AG08395 (cell line): ENCODE measurements at regions not wholly inside any gene's neighbourhood (a gene's known extent, or its start where the extent isn't known, plus 50 kb on each side); places are given as distances from the start of the nearest gene placed in this dataset.
"Not testable (repeated sequence)": the region's sequence is repeated elsewhere in the genome, so short reads cannot be mapped to it uniquely, and the experiment has no call there.

ENCODE experiments used
- DNase-seq: peaks from one replicate; pipeline ENCODE4 v3.0.0; 2012; ENCODE audit warnings: mixed read lengths, low spot score

DNA sequence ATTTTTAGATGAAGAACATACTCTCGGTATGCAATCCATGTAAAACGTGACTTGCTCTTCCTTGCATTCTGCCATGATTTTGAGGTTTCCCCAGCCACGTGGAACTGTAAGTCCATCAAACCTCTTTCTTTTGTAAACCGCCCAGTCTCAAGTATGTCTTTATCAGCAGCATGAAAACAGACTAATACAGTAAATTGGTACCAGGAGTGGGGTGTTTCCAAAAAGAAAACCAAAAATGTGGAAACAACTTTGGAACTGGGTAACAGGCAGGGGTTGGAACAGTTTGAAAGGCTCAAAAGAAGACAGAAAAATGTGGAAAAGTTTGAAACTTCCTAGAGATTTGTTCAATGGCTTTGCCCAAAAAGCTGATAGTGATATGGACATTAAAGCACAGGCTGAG, 1957.9 kb downstream of the SUCLG1 start:
- no peak for DNase-seq

DNA sequence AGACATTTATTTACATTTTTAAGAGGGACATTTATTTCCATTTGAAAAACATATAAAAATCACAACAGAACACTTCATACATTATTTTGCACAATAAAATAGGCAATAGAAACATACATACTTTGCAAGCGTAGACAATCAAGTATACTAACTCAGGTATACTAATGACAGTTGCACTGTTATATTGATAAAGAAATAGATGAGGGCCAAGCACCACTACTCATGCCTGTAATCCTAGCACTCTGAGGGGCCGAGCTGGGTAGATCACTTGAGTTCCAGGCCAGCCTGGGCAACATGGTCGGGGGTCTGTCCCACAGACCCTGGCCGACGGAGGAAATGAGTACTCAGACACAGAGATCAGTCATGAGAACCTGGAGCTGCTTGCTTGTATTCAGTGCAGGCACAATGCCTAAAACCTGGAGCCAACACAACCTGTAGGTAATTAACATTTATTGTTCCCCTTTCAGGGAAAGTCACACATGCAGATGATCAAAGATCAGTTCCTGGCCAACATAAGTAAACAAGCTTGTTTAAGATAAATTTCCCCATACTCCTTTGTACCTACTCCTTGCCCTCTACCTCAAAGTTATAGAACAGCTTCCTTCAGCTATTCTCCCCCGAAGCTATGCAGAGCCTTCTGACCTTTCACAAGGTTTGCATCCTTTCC, 1960.2 kb downstream of the SUCLG1 start:
- no peak for DNase-seq

DNA sequence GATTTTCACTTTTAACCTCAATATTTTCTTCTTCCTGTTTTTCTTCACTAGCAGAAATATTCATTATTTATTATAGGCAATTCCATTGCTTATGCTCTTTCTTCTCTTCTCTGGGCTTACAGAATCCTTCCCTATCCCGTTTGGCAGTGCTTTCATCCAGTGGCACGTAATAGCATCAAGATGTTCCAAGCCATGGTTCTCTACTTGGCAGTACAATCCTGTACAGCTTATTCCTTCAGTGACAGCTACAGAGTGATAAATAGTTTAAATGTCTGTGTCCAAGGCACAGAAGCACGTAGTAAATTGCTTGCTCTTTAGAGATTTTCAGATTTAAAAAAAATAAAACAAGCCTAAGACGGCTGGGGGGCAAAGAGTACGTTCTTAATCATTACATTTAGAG, 1964.3 kb downstream of the SUCLG1 start:
- DNase-seq: no peak

DNA sequence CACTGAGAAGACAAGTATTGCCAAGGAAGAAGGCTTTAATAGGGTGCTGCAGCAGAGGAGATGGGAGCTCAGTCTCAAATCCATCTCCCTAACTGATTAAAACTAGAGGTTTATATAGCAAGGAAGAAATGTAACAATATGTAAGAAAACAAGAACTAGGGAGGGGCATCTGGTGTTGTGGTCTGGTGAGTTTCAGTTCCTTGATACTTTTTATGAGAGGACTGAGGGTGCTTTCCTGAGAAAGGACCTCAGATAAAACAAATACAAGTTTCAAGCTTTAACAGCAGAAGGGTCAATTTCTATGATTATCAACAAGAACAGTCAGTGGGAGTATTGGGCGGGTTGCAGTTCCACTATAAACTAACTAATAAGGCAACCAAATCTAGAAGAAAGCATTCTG, 1967.5 kb downstream of the SUCLG1 start:
- no peak for DNase-seq

DNA sequence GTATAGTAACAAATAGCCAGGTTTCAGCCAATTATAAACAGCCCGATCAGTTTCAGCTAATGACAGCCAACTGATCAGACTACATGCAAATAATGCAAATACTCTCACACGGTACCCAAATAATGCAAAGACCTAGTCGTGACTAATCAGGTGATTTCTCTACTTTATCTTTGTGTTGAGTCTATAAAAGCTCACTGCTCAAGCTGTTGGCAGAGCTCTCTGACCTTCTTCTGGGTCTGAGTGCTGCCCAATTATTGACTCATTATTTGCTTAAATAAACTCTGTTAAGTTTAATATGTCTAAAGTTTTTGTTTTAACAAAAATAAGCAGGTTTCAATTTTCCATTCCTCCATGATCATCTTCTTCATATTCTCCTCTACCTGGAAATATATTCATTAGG, 1971.7 kb downstream of the SUCLG1 start:
- DNase-seq: no peak

DNA sequence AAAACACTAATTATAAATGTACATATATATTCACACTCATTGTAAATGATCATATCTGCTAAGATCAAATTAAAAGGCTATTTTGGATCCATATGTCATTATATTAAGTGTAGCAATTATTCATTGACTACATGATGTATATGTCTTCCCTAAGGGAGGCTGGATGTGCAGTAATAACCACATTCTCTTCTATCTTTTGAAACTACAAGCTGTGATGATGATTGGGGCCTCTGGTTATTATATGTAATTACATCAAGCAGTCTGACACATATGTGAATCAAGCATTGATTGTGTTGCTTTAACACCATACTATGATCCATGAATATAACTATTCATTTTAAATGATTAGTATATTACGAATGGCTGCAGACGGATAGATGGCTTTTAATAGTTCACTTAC, 1973.4 kb downstream of the SUCLG1 start:
- no peak for DNase-seq

DNA sequence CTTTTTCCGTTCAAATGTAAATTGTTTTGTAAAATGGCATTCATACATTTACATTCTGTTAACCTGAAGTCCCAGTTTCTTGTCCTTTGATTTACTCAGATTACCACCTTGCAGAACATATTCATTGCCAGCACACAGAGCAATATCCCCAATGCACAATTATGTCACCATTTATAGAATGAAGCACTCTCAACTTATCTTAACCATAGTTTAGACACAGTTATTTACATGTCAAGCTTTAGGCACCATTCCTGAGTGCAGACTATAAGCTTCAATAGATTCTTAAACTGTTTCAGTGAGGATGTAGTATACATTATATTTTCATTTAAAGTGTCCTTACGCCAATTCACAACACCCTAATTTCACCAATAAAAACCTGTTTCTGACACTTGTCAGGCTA, 1977.9 kb downstream of the SUCLG1 start:
- DNase-seq: no peak

DNA sequence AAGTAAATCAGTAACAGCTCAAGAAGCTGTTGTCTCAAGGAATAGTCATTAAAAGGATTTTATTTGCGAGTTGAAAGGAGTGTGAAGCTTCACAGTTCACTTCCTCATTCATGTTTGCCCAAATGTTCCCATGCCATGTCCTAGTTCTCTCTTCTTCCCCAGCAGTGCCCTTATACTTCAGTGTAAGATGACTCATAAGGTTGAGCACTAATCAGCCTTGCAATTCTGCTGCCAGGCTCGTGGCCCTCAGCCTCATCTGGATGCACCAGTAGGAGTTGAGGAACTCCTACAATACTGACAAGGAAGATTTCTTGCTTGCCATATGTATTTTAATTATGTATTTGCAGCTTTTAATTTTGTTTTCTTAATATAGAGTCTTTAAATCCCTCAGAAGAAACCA, 1980.4 kb downstream of the SUCLG1 start:
- no peak for DNase-seq

DNA sequence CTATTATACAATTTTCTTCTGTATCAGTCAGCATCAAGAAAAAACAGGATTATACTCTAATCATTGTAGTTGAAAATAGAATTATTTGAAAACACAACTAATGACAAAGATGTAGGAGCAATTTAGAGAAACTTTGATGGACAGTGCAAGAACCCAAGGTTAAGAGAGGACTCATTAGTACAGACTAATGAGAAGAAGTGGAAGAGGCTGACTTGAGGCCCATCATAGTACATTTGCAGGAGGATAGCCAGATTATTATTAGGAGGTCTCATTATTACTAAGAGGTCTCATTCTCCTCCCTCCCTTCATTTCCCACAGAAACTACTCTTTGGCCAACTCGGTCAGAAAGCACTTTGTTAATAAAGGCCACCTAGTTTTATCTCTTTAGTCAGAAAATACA, 1983.0 kb downstream of the SUCLG1 start:
- no peak for DNase-seq

DNA sequence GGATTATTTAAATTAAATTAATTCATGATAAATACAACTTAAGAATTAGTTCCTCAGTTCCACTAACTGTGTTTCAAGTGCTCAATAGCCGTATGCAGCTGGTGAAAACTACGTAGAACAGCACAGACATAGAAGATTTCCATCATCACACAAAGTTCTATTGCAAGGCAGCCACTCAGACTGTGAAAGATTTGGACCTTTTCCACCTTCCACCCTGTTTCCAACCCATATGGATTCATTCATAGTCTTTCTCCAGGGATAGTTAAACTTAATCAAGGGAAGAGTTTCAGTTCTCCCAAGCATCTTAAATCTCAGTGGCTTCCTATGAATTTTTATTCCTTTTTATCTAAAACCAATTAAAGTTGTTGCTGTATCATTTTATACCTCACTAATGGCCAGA, 2030.8 kb downstream of the SUCLG1 start:
- DNase-seq: no peak

DNA sequence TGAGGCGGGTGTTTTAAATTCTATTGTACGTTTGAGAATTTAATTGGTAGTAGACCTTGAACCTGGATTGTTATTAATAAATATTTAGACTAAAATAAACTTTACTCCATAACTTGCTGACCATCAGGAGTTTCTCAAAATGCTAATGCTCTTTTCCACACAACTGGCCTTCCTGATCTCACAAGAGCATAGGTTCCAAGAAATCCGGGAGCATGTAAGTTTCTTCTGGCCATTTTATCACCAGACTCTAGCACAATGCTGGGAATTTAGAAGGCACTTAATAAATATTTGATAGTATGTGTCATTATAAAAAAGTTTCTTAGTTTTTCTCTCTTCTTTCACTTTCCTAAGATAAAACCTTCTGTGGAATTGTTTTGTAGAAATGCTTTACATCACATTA, 2047.1 kb downstream of the SUCLG1 start:
- no peak for DNase-seq

DNA sequence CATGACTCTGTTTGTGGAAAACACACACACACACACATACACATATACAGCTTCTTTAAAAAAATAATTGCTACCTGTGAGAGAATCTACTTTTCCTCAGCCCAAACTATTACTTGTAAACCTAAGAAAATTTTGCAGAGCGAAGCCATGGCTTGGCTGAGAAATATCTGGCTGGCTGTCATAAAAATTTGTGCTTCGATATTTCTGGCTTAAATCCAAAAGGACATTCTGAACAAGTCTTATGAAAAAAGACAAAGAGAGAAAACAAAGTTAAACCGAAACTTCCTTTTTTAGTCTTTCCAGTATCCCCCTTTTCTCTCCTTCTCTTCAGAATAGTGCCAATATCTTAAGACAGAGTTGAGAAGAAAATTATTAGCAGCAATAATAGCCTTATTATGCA, 2048.0 kb downstream of the SUCLG1 start:
- no peak for DNase-seq

DNA sequence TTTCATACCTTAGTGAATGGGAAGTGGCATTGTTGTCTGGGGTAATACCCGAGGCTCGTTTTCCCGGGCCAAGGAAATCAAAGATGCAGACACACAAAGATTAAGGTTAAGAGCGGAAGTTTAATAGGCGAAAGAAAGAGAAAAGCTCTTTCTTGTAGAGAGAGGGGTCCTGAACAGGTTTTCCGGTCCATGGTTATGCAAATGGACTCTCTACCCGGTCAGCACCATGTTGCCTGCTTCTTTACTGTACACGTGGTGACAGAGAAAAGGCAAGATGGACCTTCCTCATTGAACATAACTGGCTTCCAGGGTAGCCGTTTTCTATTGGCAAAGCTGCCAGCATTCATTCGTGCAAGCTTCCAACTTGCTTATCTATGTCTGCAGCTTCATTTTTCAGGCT, 2063.5 kb downstream of the SUCLG1 start:
- DNase-seq: no peak

DNA sequence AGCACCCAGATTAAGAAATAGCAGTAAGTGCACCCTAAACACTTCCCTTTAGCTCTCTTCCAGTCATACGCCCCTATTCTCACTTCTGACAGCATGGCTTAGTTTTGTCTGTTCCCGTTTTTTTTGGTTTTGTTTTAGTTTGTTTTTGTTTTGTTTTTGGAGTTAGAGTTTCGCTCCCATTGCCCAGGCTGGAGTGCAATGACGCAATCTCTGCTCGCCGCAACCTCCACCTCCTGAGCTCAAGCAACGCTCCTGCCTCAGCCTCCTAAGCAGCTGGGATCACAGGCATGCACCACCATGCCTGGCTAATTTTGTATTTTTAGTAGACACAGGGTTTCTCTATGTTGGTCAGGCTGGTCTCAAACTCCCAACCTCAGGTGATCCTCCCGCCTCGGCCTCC, 2067.7 kb downstream of the SUCLG1 start:
- no peak for DNase-seq

DNA sequence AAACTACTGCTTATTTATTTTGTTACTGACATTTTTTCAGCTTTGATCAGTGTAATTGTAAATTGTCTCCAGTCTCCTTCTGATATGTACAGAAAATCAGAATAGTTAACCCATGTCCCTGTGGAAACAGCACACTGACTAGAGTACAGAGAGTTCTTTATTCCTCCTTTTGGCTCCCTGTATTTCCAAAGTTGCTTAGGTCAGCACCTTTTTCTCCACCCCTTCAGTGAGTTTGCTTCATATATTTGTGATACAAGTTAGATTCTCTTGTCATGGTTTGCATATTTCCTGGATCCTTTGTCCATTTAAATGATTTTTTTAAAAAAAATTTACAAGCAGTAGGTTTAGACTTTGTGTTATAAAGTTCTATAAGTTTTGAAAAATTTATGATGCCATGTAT, 2051.1 kb upstream of the LRRTM1 start:
- no peak for DNase-seq

DNA sequence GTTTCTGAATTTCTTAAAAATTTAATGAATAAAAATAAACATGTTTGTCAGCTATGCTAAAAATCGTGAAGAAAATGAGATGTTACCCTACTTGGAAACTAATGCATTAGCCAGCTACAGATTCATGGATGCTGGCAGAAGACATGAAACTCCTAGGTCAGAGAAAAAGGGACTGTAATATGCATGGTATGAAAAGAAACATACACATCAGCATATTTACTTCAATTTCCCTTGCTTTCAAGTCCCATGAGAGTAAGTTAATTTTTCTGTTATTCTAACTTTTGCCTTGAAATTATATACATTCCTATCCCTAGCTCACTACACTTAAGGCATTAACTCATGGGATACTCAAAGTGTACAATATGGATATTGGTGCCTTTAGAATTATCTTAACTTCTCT, 2041.4 kb upstream of the LRRTM1 start:
- DNase-seq: no peak

DNA sequence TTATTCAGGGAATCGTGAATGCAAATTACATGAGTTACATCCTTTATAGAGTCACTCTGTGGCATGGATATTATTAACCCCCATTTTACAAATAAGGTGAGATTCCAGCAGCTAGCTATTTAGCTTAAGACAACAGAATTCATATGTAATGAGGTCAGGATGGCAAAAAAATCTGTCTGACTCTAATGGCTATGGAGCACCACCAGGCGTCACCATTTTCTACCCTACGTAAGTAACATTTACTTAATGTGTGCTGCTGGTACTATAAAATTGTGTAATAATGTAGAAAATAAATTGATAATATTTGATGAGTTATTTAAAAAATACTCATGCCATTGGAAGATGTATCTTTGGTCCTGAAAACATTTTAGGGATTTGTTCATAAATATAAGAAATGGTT, 2040.1 kb upstream of the LRRTM1 start:
- DNase-seq: no peak

DNA sequence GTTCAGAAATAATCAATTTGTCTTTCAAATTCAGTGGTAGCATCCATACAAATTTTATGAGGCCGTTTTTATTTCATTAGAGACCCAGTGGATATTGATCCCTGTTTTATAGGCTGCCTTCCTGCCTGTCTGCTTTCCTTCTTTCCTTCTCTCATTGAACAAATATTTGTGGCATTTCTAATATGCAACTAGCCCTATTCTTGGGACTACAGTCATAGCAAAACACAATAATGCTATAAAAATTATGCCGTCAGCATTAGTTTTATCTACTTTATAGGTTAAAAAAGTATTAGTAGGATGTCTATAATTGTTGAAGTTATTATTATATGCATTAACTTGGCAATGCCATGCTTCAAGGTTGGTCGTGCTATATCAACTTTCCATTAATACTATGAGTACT, 2037.8 kb upstream of the LRRTM1 start:
- DNase-seq: no peak

DNA sequence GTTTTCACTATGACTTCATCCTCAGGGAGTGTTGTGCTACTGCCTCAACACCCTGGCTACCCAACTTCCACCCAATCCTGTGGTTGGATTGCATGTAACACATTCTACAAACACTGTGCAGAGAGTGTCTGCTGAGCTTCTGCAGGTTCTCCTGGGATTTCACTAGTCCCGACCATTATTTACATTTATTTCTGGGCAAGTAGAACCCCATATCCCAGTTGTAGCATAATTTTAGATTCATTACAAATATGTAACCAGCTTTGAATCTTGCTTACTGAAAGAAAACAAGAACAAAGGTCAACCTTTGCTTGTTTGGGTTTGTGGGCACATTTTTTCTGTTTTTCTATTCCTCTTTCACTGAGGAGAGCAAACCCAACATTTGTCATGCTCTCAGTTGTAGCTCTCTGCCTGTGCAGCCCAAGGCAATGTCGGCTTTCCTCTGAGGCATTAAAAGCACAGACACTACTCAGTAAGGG, 2036.1 kb upstream of the LRRTM1 start:
- no peak for DNase-seq

DNA sequence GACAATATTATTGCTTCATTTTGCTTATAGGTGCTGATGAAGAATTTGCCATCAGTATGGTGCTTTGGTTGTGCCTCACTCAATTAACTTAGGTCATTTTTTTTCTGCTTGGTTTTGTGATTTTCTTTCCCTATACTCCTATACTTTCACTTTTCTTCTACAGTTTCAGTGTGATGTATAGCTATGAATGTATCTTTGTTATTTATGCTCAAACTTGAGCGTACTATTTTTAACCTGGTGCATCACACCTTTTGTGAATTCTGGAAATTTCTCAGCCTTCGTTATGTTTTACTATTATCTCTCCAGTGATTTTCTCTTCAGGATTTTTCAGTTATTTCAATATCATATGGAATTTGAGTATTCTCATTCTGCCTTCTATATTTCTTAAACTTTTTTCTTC, 2035.3 kb upstream of the LRRTM1 start:
- no peak for DNase-seq

DNA sequence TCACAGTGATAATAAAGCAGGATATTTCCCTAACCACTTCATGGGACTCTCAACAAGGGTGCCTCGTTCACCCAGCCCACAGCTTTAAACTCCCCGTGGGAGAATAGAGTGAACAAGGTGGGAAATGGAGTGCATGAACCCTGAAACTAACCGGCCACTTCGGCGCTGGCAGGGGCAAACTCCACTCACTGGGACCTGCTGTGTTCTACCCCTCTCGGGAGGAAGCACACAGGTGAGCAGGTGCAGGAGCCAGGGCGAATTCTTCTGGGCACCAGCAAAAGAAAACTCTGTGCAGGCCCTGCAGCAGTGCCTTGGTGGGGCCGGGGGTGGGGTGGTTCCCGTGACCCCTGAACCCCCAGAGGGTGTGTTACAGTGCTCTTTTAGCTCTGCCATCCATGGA, 2029.1 kb upstream of the LRRTM1 start:
- DNase-seq: no peak

DNA sequence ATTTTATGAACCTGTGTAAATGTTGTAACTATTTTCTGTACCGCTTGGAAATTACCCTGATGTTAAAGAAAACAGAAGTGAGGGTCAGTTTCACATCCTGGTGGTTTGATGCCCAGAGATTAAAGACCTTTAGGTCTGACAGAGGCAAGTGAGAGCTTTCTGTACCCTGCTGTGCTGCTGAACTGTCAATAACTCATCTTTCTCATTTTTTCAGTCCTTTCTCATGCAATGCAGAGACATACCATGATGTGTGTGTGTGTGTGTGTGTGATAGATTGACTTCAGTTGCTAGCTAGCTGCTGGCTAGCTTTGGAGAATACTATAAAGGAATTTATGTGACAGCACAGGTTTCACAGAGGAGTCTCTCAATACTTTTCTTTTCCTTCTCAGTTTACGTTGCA, 2025.6 kb upstream of the LRRTM1 start:
- DNase-seq: no peak

DNA sequence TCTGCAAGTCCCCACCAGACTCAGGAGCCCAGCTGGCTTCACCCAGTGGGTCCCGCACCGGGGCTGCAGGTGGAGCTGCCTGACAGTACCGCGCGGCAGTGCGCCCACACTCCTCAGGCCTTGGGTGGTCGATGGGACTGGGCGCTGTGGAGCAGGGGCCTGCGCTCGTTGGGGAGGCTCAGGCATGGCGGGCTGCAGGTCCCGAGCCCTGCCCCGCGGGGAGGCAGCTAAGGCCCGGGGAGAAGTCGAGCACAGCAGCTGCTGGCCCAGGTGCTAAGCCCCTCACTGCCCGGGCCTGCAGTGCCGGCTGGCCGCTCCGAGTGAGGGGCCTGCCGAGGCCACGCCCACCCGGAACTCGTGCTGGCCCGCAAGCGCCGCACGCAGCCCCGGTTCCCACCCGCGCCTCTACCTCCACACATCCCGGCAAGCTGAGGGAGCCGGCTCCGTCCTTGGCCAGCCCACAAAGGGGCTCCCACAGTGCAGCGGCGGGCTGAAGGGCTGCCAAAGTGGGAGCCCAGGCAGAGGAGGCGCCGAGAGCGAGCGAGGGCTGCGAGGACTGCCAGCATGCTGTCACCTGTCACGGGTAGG, 2021.7 kb upstream of the LRRTM1 start:
- not testable (repeated sequence) for DNase-seq

DNA sequence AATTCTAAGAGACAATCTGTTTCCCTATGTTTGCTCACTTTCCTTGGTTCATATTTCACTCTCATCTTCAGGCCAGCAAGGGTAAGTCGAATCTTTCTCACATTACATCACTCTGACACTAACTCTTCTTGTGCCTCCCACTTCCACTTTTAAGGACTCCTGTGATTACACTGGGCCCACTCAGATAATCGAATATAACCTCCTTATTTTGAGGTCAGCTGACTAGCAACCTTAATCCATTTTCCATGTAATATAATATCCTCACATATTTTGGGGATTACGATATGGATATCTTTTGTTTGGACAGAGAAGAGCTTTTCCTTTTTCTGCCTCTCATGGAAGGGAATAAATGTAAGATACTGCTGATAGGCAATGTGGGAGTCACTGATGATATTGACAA, 2015.7 kb upstream of the LRRTM1 start:
- DNase-seq: no peak
